Nephron progenitor cell (in vitro differentiated cells): ENCODE measurements at regions not wholly inside any gene's neighbourhood (a gene's known extent, or its start where the extent isn't known, plus 50 kb on each side); places are given as distances from the start of the nearest gene placed in this dataset.

Experiments
- DNase-seq: peaks from one replicate; pipeline ENCODE4 v3.0.0; 2021
- H3K27ac Mint-ChIP-seq: 2 replicates; pipeline ENCODE4 v1.8.0; 2021; ENCODE audit warnings: mild to moderate bottlenecking, moderate library complexity, mixed read lengths
- H3K27me3 Mint-ChIP-seq: 2 replicates; pipeline ENCODE4 v1.8.0; 2021; ENCODE audit warnings: mild to moderate bottlenecking, low read depth, mixed read lengths; ENCODE audit not compliant: poor library complexity
- H3K36me3 Mint-ChIP-seq: 2 replicates; pipeline ENCODE4 v1.8.0; 2021; ENCODE audit warnings: low read depth, mixed read lengths
- H3K4me1 Mint-ChIP-seq: 2 replicates; pipeline ENCODE4 v1.8.0; 2021; ENCODE audit warnings: mixed read lengths
- H3K4me3 Mint-ChIP-seq: 2 replicates; pipeline ENCODE4 v1.8.0; 2021; ENCODE audit warnings: mild to moderate bottlenecking, moderate library complexity, mixed read lengths
- H3K9me3 Mint-ChIP-seq: 2 replicates; pipeline ENCODE4 v1.8.0; 2021; ENCODE audit warnings: mild to moderate bottlenecking, moderate library complexity, mixed read lengths
- TF ChIP-seq, protein P1 (sequence below): fragments of 200-600 bp; sonication (generic); IDR thresholded peaks from 2 replicates; pipeline ENCODE4 v1.5.0; 2021; ENCODE audit warnings: antibody characterized with exemption

- H3K4me1 Mint-ChIP-seq, result peaks cover 35% of the 10 kb centered on the region
- H3K36me3 Mint-ChIP-seq, result no peaks in the 10 kb centered on the region
- DNase-seq, result no peak
Measured at GRCh38 chr9:81086416-81086815, 602.9 kb downstream of the TLE1 start.

DNA sequence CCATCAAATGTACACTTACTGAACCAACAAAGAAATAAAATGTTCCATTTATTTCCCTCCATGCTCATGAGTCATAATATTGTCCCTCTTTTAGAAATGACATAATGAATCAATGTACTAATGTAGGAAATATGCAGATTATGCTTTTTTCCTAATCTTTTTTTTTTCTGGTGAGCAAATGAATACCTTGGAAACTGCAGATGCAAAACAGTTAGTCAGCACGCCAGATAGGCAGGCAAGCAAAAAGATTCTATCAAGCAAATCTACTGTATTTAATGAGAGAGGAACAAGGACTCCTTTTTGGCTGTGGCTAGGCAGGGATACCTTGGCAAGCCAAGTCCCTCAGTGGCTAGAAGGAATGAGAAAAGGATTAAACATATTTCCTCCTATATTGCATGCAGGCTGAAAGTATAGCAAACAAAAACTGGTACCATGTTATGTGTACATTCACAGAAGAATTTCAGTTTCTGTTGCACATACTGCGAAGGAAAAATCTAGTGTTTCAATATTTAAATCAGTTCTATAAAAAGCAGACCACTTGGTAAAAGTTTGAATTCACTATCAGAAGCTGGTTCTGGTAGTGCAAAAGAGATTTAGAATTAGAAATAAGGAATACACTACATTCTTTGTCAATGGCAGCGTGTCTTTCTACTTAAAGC, 605.4 kb downstream of the TLE1 start:
- Mint-ChIP-seq H3K4me1 (peaks cover 35% of the 10 kb centered on the region), H3K27ac (no peak overlapping the region), H3K9me3 (no peaks in the 10 kb centered on the region), H3K4me3 (no peak overlapping the region), H3K27me3 (no peaks in the 10 kb centered on the region), H3K36me3 (no peaks in the 10 kb centered on the region)
- no peak for DNase-seq
- TF ChIP-seq, protein P1, sequence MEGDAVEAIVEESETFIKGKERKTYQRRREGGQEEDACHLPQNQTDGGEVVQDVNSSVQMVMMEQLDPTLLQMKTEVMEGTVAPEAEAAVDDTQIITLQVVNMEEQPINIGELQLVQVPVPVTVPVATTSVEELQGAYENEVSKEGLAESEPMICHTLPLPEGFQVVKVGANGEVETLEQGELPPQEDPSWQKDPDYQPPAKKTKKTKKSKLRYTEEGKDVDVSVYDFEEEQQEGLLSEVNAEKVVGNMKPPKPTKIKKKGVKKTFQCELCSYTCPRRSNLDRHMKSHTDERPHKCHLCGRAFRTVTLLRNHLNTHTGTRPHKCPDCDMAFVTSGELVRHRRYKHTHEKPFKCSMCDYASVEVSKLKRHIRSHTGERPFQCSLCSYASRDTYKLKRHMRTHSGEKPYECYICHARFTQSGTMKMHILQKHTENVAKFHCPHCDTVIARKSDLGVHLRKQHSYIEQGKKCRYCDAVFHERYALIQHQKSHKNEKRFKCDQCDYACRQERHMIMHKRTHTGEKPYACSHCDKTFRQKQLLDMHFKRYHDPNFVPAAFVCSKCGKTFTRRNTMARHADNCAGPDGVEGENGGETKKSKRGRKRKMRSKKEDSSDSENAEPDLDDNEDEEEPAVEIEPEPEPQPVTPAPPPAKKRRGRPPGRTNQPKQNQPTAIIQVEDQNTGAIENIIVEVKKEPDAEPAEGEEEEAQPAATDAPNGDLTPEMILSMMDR, result no peak

More at GRCh38 chr9:81086416-81086815, 602.9 kb downstream of the TLE1 start:
- Mint-ChIP-seq H3K4me3 (peak overlapping the region; percentile 42), H3K27ac (peak overlapping the region; percentile 67), H3K27me3 (no peaks in the 10 kb centered on the region), H3K9me3 (no peaks in the 10 kb centered on the region)
- TF ChIP-seq, protein P1, result no peak

GRCh38 chr9:81083067-81083466, 606.3 kb downstream of the TLE1 start:
- H3K4me3 Mint-ChIP-seq, result no peak overlapping the region
- H3K27ac Mint-ChIP-seq, result no peak overlapping the region
- peaks cover 35% of the 10 kb centered on the region for H3K4me1 Mint-ChIP-seq
- peak; percentile 4 for DNase-seq
- TF ChIP-seq, protein P1, result peak; percentile 34
- H3K27me3 Mint-ChIP-seq, result no peaks in the 10 kb centered on the region
- no peaks in the 10 kb centered on the region for H3K9me3 Mint-ChIP-seq
- no peaks in the 10 kb centered on the region for H3K36me3 Mint-ChIP-seq

- TF ChIP-seq, protein P1, result no peak
- no peaks in the 10 kb centered on the region for H3K27me3 Mint-ChIP-seq
- DNase-seq, result no peak
- H3K4me3 Mint-ChIP-seq, result no peak overlapping the region
- H3K4me1 Mint-ChIP-seq, result peaks cover 33% of the 10 kb centered on the region
- no peak overlapping the region for H3K27ac Mint-ChIP-seq
- no peaks in the 10 kb centered on the region for H3K36me3 Mint-ChIP-seq
- no peaks in the 10 kb centered on the region for H3K9me3 Mint-ChIP-seq
Measured at GRCh38 chr9:81082221-81082620, 607.1 kb downstream of the TLE1 start.

GRCh38 chr9:81080900-81081299, 608.4 kb downstream of the TLE1 start:
- no peak for DNase-seq
- Mint-ChIP-seq H3K9me3 (no peaks in the 10 kb centered on the region), H3K27ac (no peak overlapping the region), H3K4me3 (no peak overlapping the region), H3K27me3 (no peaks in the 10 kb centered on the region), H3K36me3 (no peaks in the 10 kb centered on the region), H3K4me1 (peaks cover 28% of the 10 kb centered on the region)
- TF ChIP-seq, protein P1, result no peak

- TF ChIP-seq, protein P1, result no peak
- no peaks in the 10 kb centered on the region for H3K36me3 Mint-ChIP-seq
- H3K9me3 Mint-ChIP-seq, result no peaks in the 10 kb centered on the region
- H3K27me3 Mint-ChIP-seq, result no peaks in the 10 kb centered on the region
- no peak for DNase-seq
- no peak overlapping the region for H3K4me3 Mint-ChIP-seq
- no peak overlapping the region for H3K27ac Mint-ChIP-seq
- peaks cover 23% of the 10 kb centered on the region for H3K4me1 Mint-ChIP-seq
Measured at GRCh38 chr9:81080185-81080584, 609.2 kb downstream of the TLE1 start.
